Mammary epithelial cell (primary cell): ENCODE measurements at regions not wholly inside any gene's neighbourhood (a gene's known extent, or its start where the extent isn't known, plus 50 kb on each side); places are given as distances from the start of the nearest gene placed in this dataset.

Experiments
- EZH2 ChIP-seq: IDR thresholded peaks from 2 replicates; pipeline ENCODE4 v1.6.1; 2012; ENCODE audit warnings: low read length, inconsistent platforms, borderline replicate concordance
- TF ChIP-seq, protein P1 (sequence below), 2 donors: IDR thresholded peaks in 1 of 2; conservative IDR thresholded peaks in 1 of 2; 2 replicates each; pipeline ENCODE4 v1.5.1; 2011 to 2012; ENCODE audit warnings: inconsistent platforms in 2 of 2, low read length in 2 of 2, mild to moderate bottlenecking in 2 of 2, control low read depth in 1 of 2, low read depth in 1 of 2; ENCODE audit not compliant: insufficient read depth in 1 of 2; ENCODE audit errors: extremely low read depth in 1 of 2

- TF ChIP-seq, protein P1, sequence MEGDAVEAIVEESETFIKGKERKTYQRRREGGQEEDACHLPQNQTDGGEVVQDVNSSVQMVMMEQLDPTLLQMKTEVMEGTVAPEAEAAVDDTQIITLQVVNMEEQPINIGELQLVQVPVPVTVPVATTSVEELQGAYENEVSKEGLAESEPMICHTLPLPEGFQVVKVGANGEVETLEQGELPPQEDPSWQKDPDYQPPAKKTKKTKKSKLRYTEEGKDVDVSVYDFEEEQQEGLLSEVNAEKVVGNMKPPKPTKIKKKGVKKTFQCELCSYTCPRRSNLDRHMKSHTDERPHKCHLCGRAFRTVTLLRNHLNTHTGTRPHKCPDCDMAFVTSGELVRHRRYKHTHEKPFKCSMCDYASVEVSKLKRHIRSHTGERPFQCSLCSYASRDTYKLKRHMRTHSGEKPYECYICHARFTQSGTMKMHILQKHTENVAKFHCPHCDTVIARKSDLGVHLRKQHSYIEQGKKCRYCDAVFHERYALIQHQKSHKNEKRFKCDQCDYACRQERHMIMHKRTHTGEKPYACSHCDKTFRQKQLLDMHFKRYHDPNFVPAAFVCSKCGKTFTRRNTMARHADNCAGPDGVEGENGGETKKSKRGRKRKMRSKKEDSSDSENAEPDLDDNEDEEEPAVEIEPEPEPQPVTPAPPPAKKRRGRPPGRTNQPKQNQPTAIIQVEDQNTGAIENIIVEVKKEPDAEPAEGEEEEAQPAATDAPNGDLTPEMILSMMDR (conservative IDR thresholded peaks at IDR 0.05 in 1 of 2, IDR thresholded peaks at IDR 0.05 in 1 of 2; ENCODE audit: extremely low read depth in 1 of 2, insufficient read depth in 1 of 2, low read depth in 1 of 2, low read length in 2 of 2), result no peak
- no peak for TF ChIP-seq EZH2
Measured at GRCh38 chr1:194394676-194395075, 1208.3 kb upstream of the B3GALT2 start.
